Umbilical cord (tissue), 1 donor: ENCODE measurements at regions not wholly inside any gene's neighbourhood (a gene's known extent, or its start where the extent isn't known, plus 50 kb on each side); places are given as distances from the start of the nearest gene placed in this dataset.

Experiments
- DNase-seq: peaks from one replicate; pipeline ENCODE4 v3.0.0-alpha.2; 2015; ENCODE audit warnings: low spot score

GRCh38 chr2:64367444-64368232 lies 86.3 kb upstream of the LGALSL start:
- peak; percentile 25 for DNase-seq

- no peak for DNase-seq
Observed at GRCh38 chr2:64369706-64370105, 84.3 kb upstream of the LGALSL start.

DNA sequence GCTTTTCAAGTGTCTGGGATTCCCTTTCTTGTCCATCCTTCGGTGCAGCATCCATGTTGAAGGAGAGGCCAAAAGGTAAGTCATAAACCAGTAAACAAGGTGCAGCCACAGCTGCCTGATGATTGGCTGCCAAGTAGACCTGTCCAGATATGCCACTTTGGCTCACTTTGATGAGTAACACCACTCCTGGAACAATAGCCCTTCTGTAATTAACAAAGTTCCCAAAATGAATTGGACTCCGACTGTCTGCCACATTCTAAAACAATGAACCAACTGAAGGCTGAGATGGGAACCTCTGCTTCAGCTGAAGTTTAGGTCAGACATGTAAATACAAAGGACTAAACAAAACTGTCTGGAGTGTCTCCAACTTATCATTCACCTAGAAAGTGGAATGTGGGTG lies 82.2 kb upstream of the LGALSL start:
- no peak for DNase-seq

DNA sequence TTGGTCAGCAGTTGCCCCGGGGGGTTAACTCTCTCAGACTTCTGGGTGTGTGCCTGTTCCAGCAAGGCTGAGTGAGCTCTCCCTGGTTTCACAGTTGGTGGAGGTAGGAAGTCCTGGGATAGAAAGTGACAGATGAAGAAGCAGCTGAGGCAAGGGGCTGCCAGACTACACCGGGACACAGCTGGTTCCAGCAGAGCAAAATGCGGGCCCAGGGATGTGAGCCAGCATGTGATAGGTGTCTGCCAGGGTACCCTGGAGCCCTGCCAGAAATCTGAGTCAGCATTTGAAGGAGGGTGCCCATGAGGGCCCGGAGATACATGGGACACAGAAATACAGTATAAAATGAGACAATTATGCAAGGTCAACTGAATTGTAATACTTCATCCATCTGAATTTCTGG lies 79.3 kb upstream of the LGALSL start:
- DNase-seq: no peak

- peak; percentile 66 for DNase-seq
Observed at GRCh38 chr2:64376926-64377325, 77.0 kb upstream of the LGALSL start.

- no peak for DNase-seq
Observed at GRCh38 chr2:64379186-64379585, 74.8 kb upstream of the LGALSL start.

- DNase-seq: no peak
Observed at GRCh38 chr2:64380853-64381527, 73.0 kb upstream of the LGALSL start.

- DNase-seq: no peak
Observed at GRCh38 chr2:64383016-64383591, 70.9 kb upstream of the LGALSL start.

DNA sequence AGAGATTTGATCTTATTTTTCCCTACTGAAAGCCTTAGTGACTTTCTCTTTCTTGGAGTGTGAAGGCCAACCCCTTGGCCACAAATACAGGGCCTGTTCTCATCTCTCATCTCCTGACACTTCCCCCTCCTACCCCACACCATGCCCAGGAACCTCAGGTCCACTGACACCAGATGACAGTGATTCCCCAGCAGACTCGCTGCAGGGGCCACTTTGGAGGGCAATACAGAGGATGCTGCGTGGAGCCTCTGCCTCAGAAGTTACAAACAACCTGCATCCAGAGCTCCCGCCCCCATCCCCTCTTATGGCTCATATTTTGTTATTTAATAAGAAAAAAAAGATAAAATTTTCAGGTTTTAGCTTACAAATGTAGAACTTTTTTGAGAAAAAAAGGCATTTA lies 70.1 kb upstream of the LGALSL start:
- no peak for DNase-seq

DNA sequence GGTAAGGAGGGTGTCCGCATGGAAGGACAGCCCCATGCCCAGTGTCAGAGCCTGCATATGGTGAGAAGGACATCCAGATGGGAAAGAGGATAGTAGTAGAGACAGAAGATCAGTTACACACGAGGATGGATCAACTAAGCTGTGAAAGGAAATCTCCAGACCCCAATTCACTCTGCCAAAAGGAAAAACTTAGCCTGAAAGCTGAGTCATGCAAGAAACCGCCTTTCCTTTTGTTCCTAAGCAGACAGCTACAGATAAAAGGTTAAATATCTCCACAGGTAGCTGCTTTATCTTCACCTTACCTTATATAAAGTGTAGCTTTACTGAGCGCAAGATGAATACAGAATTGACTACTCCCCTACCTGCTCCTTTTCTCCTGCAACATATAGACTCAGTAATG lies 67.3 kb upstream of the LGALSL start:
- DNase-seq: no peak

DNA sequence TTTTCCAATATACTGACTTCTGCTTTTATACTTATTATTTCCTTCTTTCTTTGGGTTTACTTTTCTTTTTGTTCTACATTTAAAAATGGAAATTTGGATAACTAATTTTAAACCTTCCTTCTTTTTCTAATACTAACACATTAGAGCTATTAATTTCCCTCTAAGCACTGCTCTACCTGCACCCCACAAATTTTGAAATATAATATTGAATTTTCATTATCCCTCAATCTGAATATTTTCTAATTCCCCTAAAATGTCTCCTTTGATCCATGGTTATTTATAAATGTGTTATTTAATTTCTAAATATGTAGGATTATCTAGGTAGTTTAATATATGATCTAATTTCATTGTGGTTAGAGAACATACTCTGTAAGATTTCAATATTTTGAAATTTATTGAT lies 63.4 kb upstream of the LGALSL start:
- DNase-seq: no peak

GRCh38 chr2:64391424-64391823 lies 62.5 kb upstream of the LGALSL start:
- no peak for DNase-seq

DNA sequence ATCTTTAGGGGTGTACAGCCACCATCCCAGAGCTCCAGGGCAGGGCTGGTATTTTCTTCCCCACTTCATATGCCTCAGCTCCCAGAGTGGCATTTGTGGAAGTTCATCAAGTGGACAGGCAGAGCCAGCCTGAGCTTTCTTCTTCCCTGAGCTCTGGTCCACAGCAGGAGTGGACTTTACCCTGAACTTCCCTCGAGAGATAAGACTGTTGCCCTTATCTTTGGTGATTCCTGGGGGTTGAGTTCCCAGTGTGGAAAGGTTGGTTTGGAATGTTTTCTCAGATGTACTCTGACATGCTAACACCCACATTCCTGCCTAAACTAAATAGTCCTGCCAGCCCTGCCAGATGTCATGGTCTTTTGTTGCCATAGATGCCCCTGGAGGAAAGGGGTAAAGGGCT lies 62.0 kb upstream of the LGALSL start:
- no peak for DNase-seq

DNA sequence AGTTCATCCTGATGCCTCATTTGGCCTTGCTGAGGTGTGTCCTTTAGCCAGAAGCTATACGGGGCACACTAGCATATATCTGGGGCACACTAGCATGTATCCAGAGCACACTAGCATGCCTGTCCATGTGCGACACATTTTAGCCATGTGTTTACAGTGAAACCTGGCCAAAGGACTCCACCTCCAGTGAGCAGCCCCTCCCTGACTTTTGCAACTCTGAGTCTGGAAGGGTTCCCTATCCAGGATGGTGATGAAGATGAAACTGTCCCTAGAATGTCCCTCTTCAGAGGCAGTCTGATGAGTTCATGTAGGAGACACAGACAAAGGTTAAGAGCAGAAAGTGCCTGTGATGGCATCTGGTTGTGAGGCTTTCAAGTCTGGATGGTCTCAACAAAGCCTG lies 61.4 kb upstream of the LGALSL start:
- no peak for DNase-seq

- DNase-seq: no peak
Observed at GRCh38 chr2:64393383-64394010, 60.5 kb upstream of the LGALSL start.

DNA sequence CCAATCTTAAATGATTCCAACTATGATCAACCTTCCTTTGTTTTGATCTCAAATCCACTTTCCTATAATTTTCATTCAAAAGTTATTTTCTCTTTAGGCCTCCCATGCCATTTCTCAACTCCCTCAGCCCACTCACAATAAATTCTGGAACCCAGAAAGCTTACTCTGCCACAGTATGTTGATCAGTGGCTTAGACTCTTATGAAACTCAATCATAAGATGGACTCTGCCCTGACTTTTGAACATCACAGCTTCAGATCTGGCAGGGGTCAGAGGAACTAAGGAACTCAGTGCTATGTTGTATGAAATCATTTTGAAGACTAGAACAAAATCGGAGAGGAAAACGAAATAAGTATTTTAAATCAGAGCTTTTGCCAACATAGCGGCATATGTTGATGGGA lies 59.8 kb upstream of the LGALSL start:
- no peak for DNase-seq

GRCh38 chr2:64396001-64396400 lies 58.0 kb upstream of the LGALSL start:
- no peak for DNase-seq

DNA sequence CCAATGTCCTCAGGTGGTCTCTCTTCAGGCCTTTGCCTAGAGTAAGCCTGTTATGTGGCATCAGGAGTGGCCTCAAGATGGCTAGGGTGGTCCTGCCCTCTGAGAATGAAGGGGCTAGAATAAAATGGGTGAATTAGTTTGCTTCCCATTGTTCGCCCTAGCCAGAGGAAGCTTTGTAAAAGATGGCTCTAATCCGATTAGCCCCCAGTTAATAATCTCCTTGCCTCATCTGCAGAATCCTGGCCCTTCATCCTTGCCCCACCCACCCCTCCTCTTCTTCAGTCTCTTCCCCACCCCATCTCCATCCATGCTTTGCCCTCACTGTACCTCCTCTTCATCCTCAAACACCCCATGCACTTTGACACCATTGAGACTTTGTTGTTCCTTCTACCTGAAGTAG lies 57.4 kb upstream of the LGALSL start:
- no peak for DNase-seq

- DNase-seq: no peak
Observed at GRCh38 chr2:64398516-64399129, 55.3 kb upstream of the LGALSL start.

GRCh38 chr2:64399521-64399920 lies 54.4 kb upstream of the LGALSL start:
- DNase-seq: no peak

GRCh38 chr2:64400105-64400728 lies 53.7 kb upstream of the LGALSL start:
- DNase-seq: no peak
